ENCODE measurements at regions not wholly inside any gene's neighbourhood (a gene's known extent, or its start where the extent isn't known, plus 50 kb on each side); places are given as distances from the start of the nearest gene placed in this dataset.

GRCh38 chr1:166538646-166539045 is 300.6 kb upstream of the POGK start:
- no peak for TF ChIP-seq CTCF (IDR thresholded peaks at IDR 0.05; ENCODE audit: low read length)
- no peak for TF ChIP-seq EZH2 (optimal IDR thresholded peaks at IDR 0.05; ENCODE audit: low read depth, low read length)

Data from MM.1S (cell line).